Subcutaneous abdominal adipose tissue (tissue), 5 donors: ENCODE measurements at regions not wholly inside any gene's neighbourhood (a gene's known extent, or its start where the extent isn't known, plus 50 kb on each side); places are given as distances from the start of the nearest gene placed in this dataset.
A peak's percentile ranks its signal among the peaks of the same experiment; 100 is the strongest.

Experiments
- H3K27ac ChIP-seq: one replicate; pipeline ENCODE4 v1.7.0; 2013; ENCODE audit warnings: low read depth, mild to moderate bottlenecking, inconsistent platforms, low read length, moderate library complexity
- H3K27me3 ChIP-seq, 5 donors: one replicate each; pipeline ENCODE4 v1.7.0; 2013; ENCODE audit warnings: low read length in 5 of 5, inconsistent platforms in 1 of 5; ENCODE audit not compliant: control insufficient read depth in 5 of 5, insufficient read depth in 4 of 5
- H3K36me3 ChIP-seq, 5 donors: one replicate each; pipeline ENCODE4 v1.7.0; 2013; ENCODE audit warnings: low read length in 5 of 5; ENCODE audit not compliant: control insufficient read depth in 5 of 5, insufficient read depth in 5 of 5
- H3K4me1 ChIP-seq, 5 donors: one replicate each; pipeline ENCODE4 v1.7.0; 2013; ENCODE audit warnings: low read length in 5 of 5, mild to moderate bottlenecking in 3 of 5, moderate library complexity in 1 of 5; ENCODE audit not compliant: control insufficient read depth in 5 of 5, insufficient read depth in 5 of 5
- H3K4me3 ChIP-seq, 5 donors: one replicate each; pipeline ENCODE4 v1.7.0; 2013; ENCODE audit warnings: low read length in 5 of 5, low read depth in 1 of 5
- H3K9ac ChIP-seq, 5 donors: one replicate each; pipeline ENCODE4 v1.7.0; 2013; ENCODE audit warnings: low read length in 5 of 5, mild to moderate bottlenecking in 4 of 5, moderate library complexity in 3 of 5
- H3K9me3 ChIP-seq, 5 donors: one replicate each; pipeline ENCODE4 v1.7.0; 2013; ENCODE audit warnings: low read length in 5 of 5; ENCODE audit not compliant: control insufficient read depth in 5 of 5
- donor health status: healthy.
- donor health status: healthy.
- donor health status: healthy.
- donor health status: healthy.
- donor health status: healthy.

DNA sequence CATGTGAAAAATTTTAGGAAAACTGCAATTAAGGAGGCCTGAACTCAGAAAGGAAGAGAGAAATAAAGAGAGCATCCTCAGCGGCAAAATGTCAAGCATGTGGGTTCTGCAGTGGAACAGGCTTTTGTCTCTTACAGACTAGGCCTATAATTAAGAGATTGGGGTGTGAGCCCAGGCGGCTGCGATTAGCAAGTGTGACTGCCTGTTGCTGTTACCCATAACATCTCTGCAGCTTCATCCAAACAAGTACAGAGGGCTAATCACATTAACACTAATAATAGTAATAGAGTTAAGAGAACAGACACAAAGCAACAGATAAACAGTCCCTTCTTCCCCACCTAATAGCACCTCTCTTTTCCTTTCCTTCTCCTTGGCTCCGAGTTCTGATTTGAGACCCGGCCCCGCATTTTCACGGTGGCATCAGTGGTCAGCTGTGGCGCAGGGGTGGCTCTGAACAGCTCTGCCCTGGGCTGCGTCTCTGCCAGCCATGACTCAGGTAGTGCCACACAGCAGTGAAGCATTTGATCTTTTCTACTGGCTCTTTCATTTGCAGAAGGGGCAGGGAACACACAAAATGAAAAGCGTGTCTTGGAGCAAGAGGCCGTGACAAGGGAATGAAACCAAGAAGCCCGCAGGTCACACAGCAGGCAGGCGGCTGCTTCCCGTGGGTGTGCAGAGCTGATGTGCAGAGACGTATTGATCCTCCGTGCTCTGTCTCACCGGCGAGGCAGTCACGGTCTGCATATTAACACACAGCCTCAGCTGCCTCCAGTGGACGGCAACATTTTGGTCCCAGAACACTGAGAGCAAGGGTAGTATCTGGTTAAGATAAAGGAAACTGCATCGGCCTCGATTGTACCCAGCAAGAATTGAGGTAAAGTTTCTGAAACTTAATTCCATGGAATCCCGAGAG is 103.1 kb downstream of the KLF6 start:
- H3K27me3 ChIP-seq = no peaks in the 10 kb centered on the region
- H3K4me1 ChIP-seq = no peaks in the 10 kb centered on the region
- H3K27ac ChIP-seq = no peak overlapping the region
- H3K36me3 ChIP-seq = no peaks in the 10 kb centered on the region
- H3K4me3 ChIP-seq = no peak overlapping the region
- H3K9me3 ChIP-seq = no peaks in the 10 kb centered on the region
- no peak overlapping the region for H3K9ac ChIP-seq

DNA sequence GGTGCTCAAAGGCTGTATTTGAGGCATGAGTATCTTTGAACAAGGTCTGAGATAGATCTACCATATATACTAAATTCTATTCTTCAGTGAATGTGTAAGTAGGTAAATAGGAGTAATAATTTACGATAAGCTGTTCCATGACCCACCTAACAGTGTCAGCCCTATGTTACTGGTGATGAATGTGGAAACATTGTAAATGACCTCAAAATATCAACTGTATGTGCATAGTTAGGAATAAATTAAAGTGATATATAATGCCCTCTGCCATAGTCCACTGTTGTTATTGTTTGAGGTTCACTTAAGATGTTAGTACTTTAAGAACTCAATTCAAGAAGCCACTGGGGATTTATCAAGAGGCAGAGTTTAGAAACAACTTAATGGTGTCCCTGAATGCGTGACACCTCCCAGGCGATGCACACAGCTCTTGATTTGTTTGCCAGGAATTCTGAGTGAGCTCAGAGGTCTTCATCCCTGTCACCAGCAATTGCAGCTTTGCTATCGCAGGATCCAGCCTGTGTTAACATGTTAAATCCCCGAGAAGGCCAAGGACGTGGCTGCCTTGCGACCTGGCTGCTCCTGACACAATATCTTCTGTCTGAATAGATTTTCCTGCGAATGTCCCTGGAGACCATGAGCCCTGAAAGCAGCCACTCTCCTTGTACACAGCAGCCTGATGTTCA is 104.9 kb downstream of the KLF6 start:
- no peak overlapping the region for H3K27ac ChIP-seq
- H3K27me3 ChIP-seq = no peaks in the 10 kb centered on the region
- H3K36me3 ChIP-seq = no peaks in the 10 kb centered on the region
- no peaks in the 10 kb centered on the region for H3K4me1 ChIP-seq
- no peak overlapping the region for H3K9ac ChIP-seq
- H3K9me3 ChIP-seq = no peaks in the 10 kb centered on the region
- H3K4me3 ChIP-seq = no peak overlapping the region

- H3K4me1 ChIP-seq = no peaks in the 10 kb centered on the region
Measured at GRCh38 chr10:3678629-3679227, 106.3 kb downstream of the KLF6 start.

DNA sequence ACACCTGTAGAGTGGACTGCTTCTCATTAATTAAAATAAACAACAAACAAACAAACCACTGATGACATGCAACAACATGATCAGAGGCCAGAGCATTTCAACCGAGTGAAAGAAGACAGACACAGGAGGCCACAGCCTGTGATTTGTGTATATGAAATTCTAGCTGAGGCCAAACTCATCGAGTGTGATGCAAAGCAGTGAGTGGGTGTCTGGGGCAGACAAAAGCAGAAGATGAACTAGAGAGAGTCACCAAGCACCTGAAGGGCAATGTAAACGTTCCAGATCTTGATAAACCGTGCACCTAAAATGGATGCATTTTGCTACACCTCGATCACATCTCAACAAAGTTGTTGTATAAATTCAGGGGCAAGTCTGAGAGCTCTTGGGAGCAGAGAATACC is 108.4 kb downstream of the KLF6 start:
- H3K36me3 ChIP-seq = no peaks in the 10 kb centered on the region
- peaks cover 0 to 1% (median 0%) of the 10 kb centered on the region in 5 donors for H3K4me1 ChIP-seq
- H3K27me3 ChIP-seq = no peaks in the 10 kb centered on the region
- H3K9me3 ChIP-seq = no peaks in the 10 kb centered on the region
- H3K9ac ChIP-seq = no peak overlapping the region
- H3K4me3 ChIP-seq = no peak overlapping the region
- no peak overlapping the region for H3K27ac ChIP-seq

More at GRCh38 chr10:3678629-3679227, 106.3 kb downstream of the KLF6 start:
- no peaks in the 10 kb centered on the region for H3K27me3 ChIP-seq
- H3K9me3 ChIP-seq = no peaks in the 10 kb centered on the region
- no peaks in the 10 kb centered on the region for H3K36me3 ChIP-seq
- no peak overlapping the region for H3K27ac ChIP-seq
- H3K4me3 ChIP-seq = no peak overlapping the region
- no peak overlapping the region for H3K9ac ChIP-seq

DNA sequence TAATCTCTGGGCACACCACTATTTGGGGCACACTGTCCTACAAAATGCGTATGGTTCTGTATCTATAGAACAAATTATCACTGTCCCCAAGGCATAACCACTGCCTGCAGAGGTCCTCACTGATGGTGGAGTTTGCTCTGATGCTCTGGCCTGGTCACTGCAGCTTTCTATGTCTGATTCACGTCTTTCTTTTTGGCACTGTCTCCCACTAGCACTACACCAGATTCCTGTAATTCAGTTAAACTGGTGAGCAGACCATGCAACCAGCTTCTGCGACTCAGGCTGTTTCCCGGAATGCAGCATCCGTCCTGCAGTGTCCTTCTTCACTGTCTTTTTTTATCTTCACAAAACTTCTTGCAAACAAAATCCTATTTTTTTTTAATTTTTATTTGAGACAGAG is 112.8 kb downstream of the KLF6 start:
- peaks cover 0 to 10% (median 7%) of the 10 kb centered on the region in 5 donors for H3K4me1 ChIP-seq
- no peak overlapping the region for H3K27ac ChIP-seq
- H3K9ac ChIP-seq = no peak overlapping the region
- H3K4me3 ChIP-seq = no peak overlapping the region
- no peaks in the 10 kb centered on the region for H3K9me3 ChIP-seq
- H3K36me3 ChIP-seq = no peaks in the 10 kb centered on the region
- H3K27me3 ChIP-seq = no peaks in the 10 kb centered on the region

- Histone ChIP-seq H3K4me1 (peaks cover 0 to 11% (median 7%) of the 10 kb centered on the region in 5 donors), H3K9me3 (no peaks in the 10 kb centered on the region), H3K27ac (no peak overlapping the region), H3K4me3 (no peak overlapping the region), H3K9ac (no peak overlapping the region), H3K27me3 (no peaks in the 10 kb centered on the region), H3K36me3 (no peaks in the 10 kb centered on the region)
Measured at GRCh38 chr10:3671386-3671955, 113.5 kb downstream of the KLF6 start.

- Histone ChIP-seq H3K27ac (no peak overlapping the region), H3K4me1 (peaks cover 0 to 14% (median 7%) of the 10 kb centered on the region in 5 donors), H3K27me3 (no peaks in the 10 kb centered on the region), H3K36me3 (no peaks in the 10 kb centered on the region), H3K9me3 (no peaks in the 10 kb centered on the region), H3K9ac (no peak overlapping the region), H3K4me3 (no peak overlapping the region)
Measured at GRCh38 chr10:3668966-3669330, 116.1 kb downstream of the KLF6 start.

- Histone ChIP-seq H3K36me3 (no peaks in the 10 kb centered on the region), H3K27me3 (no peaks in the 10 kb centered on the region), H3K27ac (no peak overlapping the region), H3K9ac (no peak overlapping the region), H3K4me1 (peaks cover 0 to 14% (median 7%) of the 10 kb centered on the region in 5 donors), H3K9me3 (no peaks in the 10 kb centered on the region), H3K4me3 (peak overlapping the region in 4 of 5 donors; percentile 20 to 37 (median 34))
Measured at GRCh38 chr10:3668276-3668965, 116.6 kb downstream of the KLF6 start.

- no peak overlapping the region for H3K27ac ChIP-seq
- no peak overlapping the region for H3K4me3 ChIP-seq
- no peaks in the 10 kb centered on the region for H3K36me3 ChIP-seq
- no peaks in the 10 kb centered on the region for H3K9me3 ChIP-seq
- no peaks in the 10 kb centered on the region for H3K27me3 ChIP-seq
- H3K9ac ChIP-seq = no peak overlapping the region
- peaks cover 2 to 14% (median 7%) of the 10 kb centered on the region in 5 donors for H3K4me1 ChIP-seq
Measured at GRCh38 chr10:3666525-3667302, 118.3 kb downstream of the KLF6 start.
